IMR-90 (cell line): ENCODE measurements at regions not wholly inside any gene's neighbourhood (a gene's known extent, or its start where the extent isn't known, plus 50 kb on each side); places are given as distances from the start of the nearest gene placed in this dataset.

ENCODE experiments used
- ATAC-seq: fragments of 200-7000 bp; cut with Tn5 transposase; 2 replicates; pipeline ENCODE4 v1.9.1; 2020; ENCODE audit warnings: low read depth, mild to moderate bottlenecking, moderate library complexity
- BruUV-seq: library from RNA; stranded (reverse); fragments of 400-500 nt; replicated peaks from 2 replicates; lab custom pipeline; 2021; lab: Mats Ljungman, UMichigan
- CTCF ChIA-PET: fragments of 300-600 bp; formaldehyde crosslinking; extraction: SDS; loops from one replicate; lab custom pipeline; 2021; ENCODE audit warnings: antibody characterized with exemption; lab: Yijun Ruan, JAX
- POLR2A ChIA-PET: fragments of 300-600 bp; sonication (Branson Sonifier 250); formaldehyde crosslinking; loops from one replicate; lab custom pipeline; 2022; ENCODE audit warnings: antibody characterized with exemption; ENCODE audit not compliant: unreplicated experiment; lab: Charles Lee
- DNase-seq: peaks from one replicate; pipeline ENCODE4 v3.0.0; 2013
- H2AFZ ChIP-seq: replicated peaks from 2 replicates; pipeline ENCODE3; 2013; ENCODE audit warnings: low read length, mild to moderate bottlenecking; ENCODE audit not compliant: poor library complexity
- H2AK5ac ChIP-seq: 2 replicates; pipeline ENCODE4 v1.6.1; 2013; ENCODE audit warnings: low read depth, low read length, inconsistent platforms
- H2AK9ac ChIP-seq: replicated peaks from 2 replicates; pipeline ENCODE3; 2013; ENCODE audit warnings: mild to moderate bottlenecking, low read depth, low read length, moderate library complexity; ENCODE audit not compliant: poor library complexity
- H2BK120ac ChIP-seq: 2 replicates; pipeline ENCODE4 v1.6.1; 2013; ENCODE audit warnings: low read depth, low read length, inconsistent platforms
- H2BK15ac ChIP-seq: 3 replicates; pipeline ENCODE4 v1.6.1; 2013; ENCODE audit warnings: low read depth, low read length, inconsistent platforms
- H2BK20ac ChIP-seq: 2 replicates; pipeline ENCODE4 v1.6.1; 2013; ENCODE audit warnings: low read depth, mild to moderate bottlenecking, inconsistent platforms, low read length, moderate library complexity
- H2BK5ac ChIP-seq: 2 replicates; pipeline ENCODE4 v1.6.1; 2013; ENCODE audit warnings: mild to moderate bottlenecking, low read depth, low read length, inconsistent platforms; ENCODE audit not compliant: poor library complexity, severe bottlenecking
- H3K14ac ChIP-seq: replicated peaks from 2 replicates; pipeline ENCODE4 v1.6.1; 2013; ENCODE audit warnings: low read depth, low read length, inconsistent platforms
- H3K18ac ChIP-seq: 2 replicates; pipeline ENCODE4 v1.6.1; 2013; ENCODE audit warnings: low read depth, low read length, control low read depth
- H3K23ac ChIP-seq: 2 replicates; pipeline ENCODE4 v1.6.1; 2013; ENCODE audit warnings: low read depth, low read length, inconsistent platforms
- H3K27ac ChIP-seq: 2 replicates; pipeline ENCODE4 v1.5.1; 2013; ENCODE audit warnings: mild to moderate bottlenecking, control low read depth, low read length; ENCODE audit not compliant: insufficient read depth
- H3K27me3 ChIP-seq: 2 replicates; pipeline ENCODE4 v1.6.1; 2013; ENCODE audit warnings: low read length; ENCODE audit not compliant: control insufficient read depth, insufficient read depth
- H3K36me3 ChIP-seq: 2 replicates; pipeline ENCODE4 v1.6.1; 2013; ENCODE audit warnings: low read length, mixed read lengths; ENCODE audit not compliant: control insufficient read depth, insufficient read depth
- H3K4ac ChIP-seq: 2 replicates; pipeline ENCODE4 v1.6.1; 2013; ENCODE audit warnings: low read depth, low read length, inconsistent platforms
- H3K4me1 ChIP-seq: 2 replicates; pipeline ENCODE4 v1.6.1; 2013; ENCODE audit warnings: low read length, mixed read lengths; ENCODE audit not compliant: control insufficient read depth, insufficient read depth
- H3K4me2 ChIP-seq: 2 replicates; pipeline ENCODE4 v1.6.1; 2013; ENCODE audit warnings: low read depth, mild to moderate bottlenecking, control low read depth, low read length, moderate library complexity
- H3K4me3 ChIP-seq: 2 replicates; pipeline ENCODE4 v1.5.1; 2013; ENCODE audit warnings: low read depth, mild to moderate bottlenecking, control low read depth, low read length, moderate library complexity; ENCODE audit not compliant: insufficient read depth
- H3K56ac ChIP-seq: 2 replicates; pipeline ENCODE4 v1.6.1; 2013; ENCODE audit warnings: low read length, inconsistent platforms; ENCODE audit not compliant: insufficient read depth; ENCODE audit errors: extremely low read depth
- H3K79me1 ChIP-seq, 2 experiments: 2 replicates each; pipeline ENCODE4 v1.6.1; 2013; ENCODE audit warnings: low read length in 2 of 2, inconsistent platforms in 1 of 2, low read depth in 1 of 2
- H3K9ac ChIP-seq: 2 replicates; pipeline ENCODE4 v1.6.1; 2013; ENCODE audit warnings: low read depth, low read length, control low read depth
- H3K9me1 ChIP-seq: 2 replicates; pipeline ENCODE4 v1.6.1; 2013; ENCODE audit warnings: low read length, inconsistent platforms; ENCODE audit not compliant: insufficient read depth
- H3K9me3 ChIP-seq: 2 replicates; pipeline ENCODE4 v1.6.1; 2013; ENCODE audit warnings: low read length; ENCODE audit not compliant: control insufficient read depth, insufficient read depth
- H4K20me1 ChIP-seq: 2 replicates; pipeline ENCODE4 v1.6.1; 2013; ENCODE audit warnings: low read length, inconsistent platforms; ENCODE audit not compliant: insufficient read depth
- H4K5ac ChIP-seq: 2 replicates; pipeline ENCODE4 v1.6.1; 2013; ENCODE audit warnings: mild to moderate bottlenecking, low read depth, low read length, control low read depth
- H4K8ac ChIP-seq, 2 experiments: 2 replicates each; pipeline ENCODE4 v1.6.1; 2013; ENCODE audit warnings: low read depth in 2 of 2, low read length in 2 of 2, control low read depth in 1 of 2, inconsistent platforms in 1 of 2
- H4K91ac ChIP-seq: 2 replicates; pipeline ENCODE4 v1.6.1; 2013; ENCODE audit warnings: low read depth, low read length, inconsistent platforms; ENCODE audit not compliant: insufficient read depth
- CTCF ChIP-seq: conservative IDR thresholded peaks from 2 replicates; pipeline ENCODE4 v1.5.1; 2012; ENCODE audit warnings: mild to moderate bottlenecking, low read depth, low read length, improper control_type of control experiment
- FOS ChIP-seq: fragments of 150-350 bp; IDR thresholded peaks from 2 replicates; pipeline ENCODE4 v1.6.1; 2016; ENCODE audit warnings: low read depth, low read length
- MAFK ChIP-seq: IDR thresholded peaks from 2 replicates; pipeline ENCODE4 v1.6.1; 2012; ENCODE audit warnings: low read depth, low read length, improper control_type of control experiment
- POLR2A ChIP-seq: IDR thresholded peaks from 2 replicates; pipeline ENCODE4 v1.6.1; 2012; ENCODE audit warnings: mild to moderate bottlenecking, low read depth, low read length
- dilution Hi-C: fragments of 300-500 bp; cut with HindIII; formaldehyde crosslinking; loops from one replicate; pipeline ENCODE4 v1.14.3; 2018; ENCODE audit warnings: low sequenced_read_pairs; ENCODE audit not compliant: unreplicated experiment
- in situ Hi-C: fragments of 300-500 bp; cut with MboI; formaldehyde crosslinking; loops from 3 replicates; pipeline ENCODE4 v1.14.3; 2019; ENCODE audit warnings: low sequenced_read_pairs, inconsistent platforms, mixed read lengths
- intact Hi-C: fragments of 100-400 bp; cut with micrococcal nuclease; formaldehyde crosslinking; loops from 2 replicates; pipeline ENCODE4 v1.10.0; 2022

GRCh38 chr3:59192473-59192872, 142.6 kb upstream of the CFAP20DC start:
- H3K9me3 ChIP-seq, result no peaks in the 10 kb centered on the region
- H3K79me1 ChIP-seq, result no peaks in the 10 kb centered on the region
- H2BK15ac ChIP-seq, result no peak overlapping the region
- H3K56ac ChIP-seq, result no peak overlapping the region
- H2AK9ac ChIP-seq, result no peak overlapping the region
- no peak overlapping the region for H2BK20ac ChIP-seq
- H3K9ac ChIP-seq, result no peak overlapping the region
- H4K91ac ChIP-seq, result no peak overlapping the region
- dilution Hi-C loops (no loop called here), intact Hi-C loops (loop anchor here (1.0 kb wide), 1 partner anchor 368 kb away; no protein-coding TSS in a partner anchor), in situ Hi-C loops (no loop called here)
- no peak overlapping the region for H3K14ac ChIP-seq
- H3K36me3 ChIP-seq, result no peaks in the 10 kb centered on the region
- BruUV-seq, result no TSS peak
- H3K18ac ChIP-seq, result no peak overlapping the region
- no peak overlapping the region for H4K8ac ChIP-seq
- H2AFZ ChIP-seq, result no peak overlapping the region
- peaks cover 2% of the 10 kb centered on the region; the same call in 1 of the 2 replicates for H3K4me1 ChIP-seq
- H3K23ac ChIP-seq, result no peak overlapping the region
- ChIA-PET POLR2A (no interaction called here), CTCF (no interaction called here)
- H3K4me2 ChIP-seq, result no peak overlapping the region
- ATAC-seq (peak; percentile 76), DNase-seq (peak; percentile 87)
- H4K20me1 ChIP-seq, result no peaks in the 10 kb centered on the region
- TF ChIP-seq FOS, result 0 out of 2 replicates have a peak, but pooled peaks have one; percentile 28
- TF ChIP-seq CTCF, result no peak
- TF ChIP-seq MAFK, result peak; percentile 29; the same call in 1 of the 2 replicates
- no peak for TF ChIP-seq POLR2A
- H4K5ac ChIP-seq, result no peak overlapping the region
- no peaks in the 10 kb centered on the region for H3K27me3 ChIP-seq
- H3K4me3 ChIP-seq, result no peak overlapping the region
- no peak overlapping the region for H2AK5ac ChIP-seq
- H3K4ac ChIP-seq, result no peak overlapping the region
- H3K9me1 ChIP-seq, result no peaks in the 10 kb centered on the region
- no peak overlapping the region for H3K27ac ChIP-seq
- no peak overlapping the region for H2BK5ac ChIP-seq
- no peak overlapping the region for H2BK120ac ChIP-seq
